ENCODE measurements at regions not wholly inside any gene's neighbourhood (a gene's known extent, or its start where the extent isn't known, plus 50 kb on each side); places are given as distances from the start of the nearest gene placed in this dataset.

GRCh38 chr5:173727839-173728778 lies 111.7 kb upstream of the BOD1 start:
- no peak for TF ChIP-seq EZH2 (IDR thresholded peaks at IDR 0.05)
- TF ChIP-seq POLR2AphosphoS5 (IDR thresholded peaks at IDR 0.05; ENCODE audit: borderline replicate concordance, low read depth, low read length): no peak

Measured in SK-N-MC (cell line).